Endometrium (tissue), 2 donors: ENCODE measurements at regions not wholly inside any gene's neighbourhood (a gene's known extent, or its start where the extent isn't known, plus 50 kb on each side); places are given as distances from the start of the nearest gene placed in this dataset.

Experiments
- FAIRE-seq: peaks from 2 replicates; lab custom pipeline; 2012; peaks lifted over from hg19 to GRCh38; lab: Jason Lieb, UNC
- donor health status: control.
- donor health status: control.

DNA sequence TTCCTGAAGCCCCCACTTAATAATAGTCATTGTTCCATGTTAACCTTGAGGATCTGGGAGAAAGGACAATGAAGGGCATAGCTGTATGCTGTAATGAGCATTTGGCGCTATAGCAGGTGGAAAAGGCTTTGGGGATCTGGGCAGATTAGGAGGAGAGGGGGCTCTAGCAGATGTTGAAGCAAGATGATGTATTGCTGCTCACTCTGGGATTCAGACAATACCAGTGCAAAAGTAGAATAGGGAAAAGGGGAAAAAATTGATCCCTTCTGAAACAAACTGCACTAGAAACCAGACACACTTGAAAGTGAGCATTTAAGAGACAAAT, 575.3 kb upstream of the MEF2C start:
- FAIRE-seq: no peak

DNA sequence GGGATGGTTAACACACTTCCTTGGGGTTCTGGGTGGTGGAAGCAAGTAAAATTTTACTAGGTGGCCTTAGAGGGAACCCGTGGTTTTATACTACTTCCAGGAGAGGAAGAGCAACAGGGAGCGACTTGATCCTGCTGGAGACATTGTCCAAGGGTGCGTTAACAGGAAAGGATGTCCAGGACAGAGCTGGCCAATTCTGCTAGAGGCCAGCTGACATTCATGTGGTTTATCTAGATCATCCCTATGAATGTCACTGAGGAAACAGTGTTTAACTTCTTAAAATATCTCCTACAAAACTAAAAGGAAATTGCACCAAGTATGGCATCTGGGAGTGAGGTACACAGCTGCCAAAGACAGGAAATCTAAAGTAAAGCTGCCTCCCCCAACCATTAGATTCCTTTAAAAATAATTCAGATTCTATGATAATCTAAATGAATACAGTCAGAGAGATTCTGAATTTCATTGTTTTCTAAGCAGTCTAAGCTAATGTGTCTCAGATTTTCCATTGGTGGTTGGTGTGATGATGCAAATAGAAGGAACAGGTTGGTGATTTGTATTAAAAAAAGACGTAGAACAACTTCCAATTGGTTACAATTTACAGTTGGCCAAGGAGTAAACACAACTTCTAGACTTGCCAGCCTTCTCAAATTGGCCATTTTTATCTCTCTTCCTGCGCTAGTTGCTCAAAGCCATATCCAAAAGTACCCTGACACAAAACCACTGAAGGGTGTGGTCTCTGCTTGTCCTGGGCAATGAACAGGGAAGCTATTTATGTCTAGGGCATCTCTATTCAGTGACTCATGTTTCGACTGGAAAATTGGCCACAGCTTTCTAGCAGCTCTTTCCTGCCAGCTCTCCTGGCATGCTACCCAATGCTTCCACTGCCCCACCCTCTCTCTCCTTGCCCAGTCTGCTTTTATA, 574.7 kb upstream of the MEF2C start:
- no peak for FAIRE-seq

- FAIRE-seq: no peak
These were observed 569.1 kb upstream of the MEF2C start for GRCh38 chr5:89452081-89452480.

DNA sequence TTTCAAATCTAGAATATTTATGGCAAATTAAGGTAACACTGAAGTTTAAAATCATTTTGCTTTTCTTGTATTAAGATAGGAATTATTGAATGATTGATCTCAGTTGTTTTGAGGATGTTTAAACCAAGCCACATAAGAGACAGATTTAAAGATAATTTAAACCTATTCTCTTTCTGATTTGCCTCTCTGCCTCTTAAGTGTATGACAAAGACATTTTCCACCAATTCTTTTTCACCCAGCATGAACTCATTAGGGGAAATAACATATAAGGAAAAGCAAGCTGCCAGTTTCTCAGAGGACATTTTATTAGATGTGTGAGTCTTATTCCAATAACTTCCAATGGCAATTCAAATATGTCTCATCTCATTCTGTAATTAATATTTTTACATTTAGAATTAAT, 568.3 kb upstream of the MEF2C start:
- FAIRE-seq: no peak

GRCh38 chr5:89450149-89450538, 567.2 kb upstream of the MEF2C start:
- no peak for FAIRE-seq

- no peak for FAIRE-seq
These were observed 566.6 kb upstream of the MEF2C start for GRCh38 chr5:89449392-89450148.

GRCh38 chr5:89447027-89447426, 564.0 kb upstream of the MEF2C start:
- no peak for FAIRE-seq

- no peak for FAIRE-seq
These were observed 562.2 kb upstream of the MEF2C start for GRCh38 chr5:89445106-89445745.

GRCh38 chr5:89444088-89444487, 561.1 kb upstream of the MEF2C start:
- FAIRE-seq: no peak

GRCh38 chr5:89443508-89443907, 560.5 kb upstream of the MEF2C start:
- no peak for FAIRE-seq

- peak; percentile 37 for FAIRE-seq
These were observed 559.0 kb upstream of the MEF2C start for GRCh38 chr5:89441965-89442364.

DNA sequence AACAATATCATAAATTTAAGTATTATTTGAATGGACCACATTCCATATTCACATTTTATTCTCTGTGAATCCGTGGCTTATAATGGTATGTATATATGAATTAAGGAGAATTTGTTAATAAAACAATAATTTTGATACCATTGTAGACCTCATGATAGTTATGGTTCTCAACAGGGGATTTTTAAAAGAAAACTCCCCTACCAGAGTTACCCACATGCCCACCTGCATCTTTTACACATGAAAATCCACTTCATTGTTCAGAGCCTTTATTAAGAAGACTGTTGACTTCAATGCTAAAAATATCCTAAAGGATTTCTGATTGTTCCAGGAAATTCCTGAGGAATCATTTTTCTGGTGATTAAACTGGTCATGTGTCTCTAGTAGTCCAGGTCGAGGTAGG, 557.7 kb upstream of the MEF2C start:
- no peak for FAIRE-seq

GRCh38 chr5:89437450-89438435, 554.8 kb upstream of the MEF2C start:
- no peak for FAIRE-seq

DNA sequence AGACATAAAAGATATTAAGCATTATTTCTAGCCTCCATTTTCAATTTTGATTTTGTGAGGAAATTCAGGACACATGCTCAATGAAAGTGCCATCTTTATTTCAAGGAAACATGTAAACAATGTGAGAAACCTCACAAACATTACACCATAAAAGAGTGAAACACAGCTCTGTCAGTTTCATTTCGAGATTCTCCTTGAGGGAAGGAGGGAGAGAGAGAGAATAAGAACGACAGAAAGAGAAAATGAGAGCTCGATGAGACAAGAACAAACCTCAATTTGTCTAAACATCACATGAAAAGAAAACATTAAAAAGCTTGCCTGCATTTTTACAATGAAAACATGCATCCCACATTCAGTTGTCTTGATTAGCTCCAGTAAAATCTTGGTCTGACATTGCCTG, 553.5 kb upstream of the MEF2C start:
- no peak for FAIRE-seq

DNA sequence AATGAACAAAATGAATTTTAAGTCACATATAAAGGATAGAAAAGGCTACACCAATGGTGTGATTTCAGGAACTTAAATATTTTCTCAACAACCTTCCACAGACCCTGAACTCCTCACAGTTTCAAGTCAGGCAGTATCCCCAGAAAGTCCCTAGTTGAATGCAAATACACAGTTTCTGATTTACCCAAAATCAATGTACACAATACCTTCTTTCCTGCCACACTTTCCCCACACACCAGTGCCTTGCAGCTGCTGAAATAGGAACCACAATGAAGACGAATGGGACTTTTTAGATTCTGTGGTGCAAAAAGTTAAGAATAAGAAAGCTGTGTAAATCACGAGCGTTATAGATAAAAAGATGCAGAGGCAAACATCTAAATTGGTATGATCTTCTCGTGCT, 552.4 kb upstream of the MEF2C start:
- no peak for FAIRE-seq

GRCh38 chr5:89428624-89429023, 545.6 kb upstream of the MEF2C start:
- FAIRE-seq: no peak

DNA sequence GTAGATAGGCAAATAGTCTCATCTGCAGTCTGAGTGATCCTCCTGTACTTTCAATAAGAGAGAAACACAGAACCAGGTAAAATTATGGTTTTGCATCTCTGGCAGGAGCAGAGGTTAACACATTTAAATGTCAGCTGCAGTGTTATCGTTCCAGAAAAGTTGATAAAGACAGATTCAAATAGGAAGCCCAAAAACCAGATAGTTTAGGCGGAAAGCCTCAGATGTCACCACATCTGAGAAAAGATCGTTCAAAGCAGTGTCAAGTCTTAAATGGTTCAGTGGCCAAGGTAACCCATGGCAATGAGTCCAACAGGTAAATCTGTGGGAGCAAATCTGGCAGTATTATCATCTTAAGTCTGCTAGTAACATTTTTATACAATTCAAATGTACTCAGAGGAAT, 542.1 kb upstream of the MEF2C start:
- no peak for FAIRE-seq

DNA sequence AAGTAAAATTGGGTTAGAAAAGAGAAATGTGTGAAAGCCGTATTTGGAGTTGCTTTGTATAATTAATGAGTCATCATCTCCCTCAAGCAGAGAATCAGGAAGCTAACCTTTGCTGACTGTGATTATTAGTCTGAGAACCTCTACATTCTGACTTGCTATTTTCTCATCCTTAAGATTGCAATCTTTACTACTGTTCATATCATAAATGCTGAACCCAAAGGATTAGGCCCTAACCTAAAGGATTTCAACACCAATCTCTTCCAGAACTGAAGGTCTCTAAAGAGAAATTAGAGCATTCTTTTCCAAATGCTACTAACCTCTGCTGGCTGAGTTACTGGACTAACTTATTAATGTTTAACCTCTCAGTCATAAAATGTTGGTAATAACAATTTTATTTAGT, 538.1 kb upstream of the MEF2C start:
- FAIRE-seq: peak; percentile 64

DNA sequence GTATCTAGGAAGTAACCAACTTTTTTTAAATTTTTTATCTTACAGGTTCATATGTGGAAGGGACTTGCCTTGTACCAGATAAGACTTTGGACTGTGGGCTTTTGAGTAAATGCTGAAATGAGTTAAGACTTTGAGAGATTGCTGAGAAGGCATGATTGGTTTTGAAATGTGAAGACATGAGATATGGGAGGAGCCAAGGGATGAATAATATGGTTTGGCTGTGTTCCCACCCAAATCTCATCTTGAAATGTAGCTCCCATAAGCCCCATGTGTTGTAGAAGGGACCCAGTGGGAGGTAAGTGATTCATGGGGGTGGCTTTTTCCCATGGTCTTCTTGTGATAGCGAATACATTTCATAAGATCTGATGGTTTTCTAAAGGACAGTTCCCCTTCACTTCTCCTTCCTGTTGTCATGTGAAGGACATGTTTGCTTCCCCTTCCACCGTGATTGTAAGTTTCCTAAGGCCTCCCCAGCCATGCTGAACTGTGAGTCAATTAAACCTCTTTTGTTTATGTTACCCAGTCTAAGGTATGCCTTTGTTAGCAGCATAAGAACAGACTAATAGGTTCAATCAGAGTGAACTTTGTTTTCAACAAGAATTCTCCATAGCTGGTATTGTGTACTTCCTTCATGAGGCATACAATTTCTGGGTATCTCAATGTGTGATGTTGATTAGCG, 535.6 kb upstream of the MEF2C start:
- no peak for FAIRE-seq

GRCh38 chr5:89417990-89418389, 535.0 kb upstream of the MEF2C start:
- no peak for FAIRE-seq

GRCh38 chr5:89417515-89417914, 534.5 kb upstream of the MEF2C start:
- FAIRE-seq: no peak
